SH-SY5Y (cell line): ENCODE measurements at regions not wholly inside any gene's neighbourhood (a gene's known extent, or its start where the extent isn't known, plus 50 kb on each side); places are given as distances from the start of the nearest gene placed in this dataset.

ENCODE experiments used
- GATA2 ChIP-seq: IDR thresholded peaks from 2 replicates; pipeline ENCODE4 v1.6.1; 2011; ENCODE audit warnings: mild to moderate bottlenecking, low read depth, low read length
- GATA3 ChIP-seq: IDR thresholded peaks from 2 replicates; pipeline ENCODE4 v1.6.1; 2011; ENCODE audit warnings: low read depth, mild to moderate bottlenecking, low read length, moderate library complexity

DNA sequence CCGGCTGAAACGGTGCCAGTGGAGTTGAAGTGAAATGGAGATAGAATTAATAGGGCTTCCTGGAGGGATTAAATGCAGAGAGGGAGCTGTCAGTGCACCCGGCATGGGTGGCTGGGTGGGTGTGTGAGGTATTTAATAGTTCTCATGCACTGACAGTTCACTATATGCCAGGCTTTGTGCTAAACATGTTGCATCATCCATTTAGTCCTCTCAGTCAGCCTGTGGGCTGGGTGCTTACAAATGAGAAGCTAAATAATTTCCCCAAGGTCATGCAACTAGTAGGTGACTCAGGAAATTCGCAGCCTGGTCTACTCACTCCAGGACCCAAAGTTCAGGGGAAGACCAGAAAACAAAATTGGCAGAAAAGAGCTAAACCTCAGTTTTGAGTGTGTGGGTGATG lies 63.5 kb upstream of the SPATA13 start:
- TF ChIP-seq GATA2 (no peak), GATA3 (no peak)
